Astrocyte (in vitro differentiated cells and primary cell): ENCODE measurements at regions not wholly inside any gene's neighbourhood (a gene's known extent, or its start where the extent isn't known, plus 50 kb on each side); places are given as distances from the start of the nearest gene placed in this dataset.

Experiments
- DNase-seq: peaks from one replicate; pipeline ENCODE4 v3.0.0-alpha.2; 2010; ENCODE audit warnings: low read depth
- FAIRE-seq: peaks from 2 replicates; lab custom pipeline; 2011; peaks lifted over from hg19 to GRCh38; lab: Jason Lieb, UNC
- H2AFZ ChIP-seq: 2 replicates; pipeline ENCODE4 v1.6.0; 2012; ENCODE audit warnings: low read depth, low read length, inconsistent platforms
- H3K27ac ChIP-seq: 2 replicates; pipeline ENCODE4 v1.5.1; 2011; ENCODE audit warnings: low read depth, low read length, inconsistent platforms
- H3K27me3 ChIP-seq: 2 replicates; pipeline ENCODE4 v1.6.0; 2011; ENCODE audit warnings: low read length, inconsistent platforms; ENCODE audit not compliant: insufficient read depth
- H3K36me3 ChIP-seq: 2 replicates; pipeline ENCODE4 v1.5.1; 2011; ENCODE audit warnings: low read length, inconsistent platforms; ENCODE audit not compliant: insufficient read depth
- H3K4me1 ChIP-seq: 2 replicates; pipeline ENCODE4 v1.5.1; 2011; ENCODE audit warnings: low read length, inconsistent platforms; ENCODE audit not compliant: insufficient read depth
- H3K4me2 ChIP-seq: 2 replicates; pipeline ENCODE4 v1.6.0; 2012; ENCODE audit warnings: low read length, inconsistent platforms
- H3K4me3 ChIP-seq: 2 replicates; pipeline ENCODE4 v1.5.1; 2011; ENCODE audit warnings: low read depth, mild to moderate bottlenecking, low read length, inconsistent platforms; ENCODE audit not compliant: insufficient read depth
- H3K79me2 ChIP-seq: 2 replicates; pipeline ENCODE4 v1.6.0; 2012; ENCODE audit warnings: mild to moderate bottlenecking, low read length, inconsistent platforms; ENCODE audit not compliant: insufficient read depth
- H3K9ac ChIP-seq: 2 replicates; pipeline ENCODE4 v1.6.0; 2012; ENCODE audit warnings: mild to moderate bottlenecking, low read length, inconsistent platforms
- H3K9me3 ChIP-seq: 2 replicates; pipeline ENCODE4 v1.5.1; 2012; ENCODE audit warnings: low read depth, mild to moderate bottlenecking, low read length, inconsistent platforms; ENCODE audit not compliant: insufficient read depth
- H4K20me1 ChIP-seq: 2 replicates; pipeline ENCODE4 v1.6.0; 2012; ENCODE audit warnings: low read length, inconsistent platforms; ENCODE audit not compliant: insufficient read depth
- H3K27ac Mint-ChIP-seq: one replicate; pipeline ENCODE4 v1.8.0; 2021; ENCODE audit warnings: mild to moderate bottlenecking, mixed read lengths; ENCODE audit not compliant: unreplicated experiment
- H3K27me3 Mint-ChIP-seq: one replicate; pipeline ENCODE4 v1.8.0; 2021; ENCODE audit warnings: low read depth, mixed read lengths; ENCODE audit not compliant: unreplicated experiment
- H3K36me3 Mint-ChIP-seq: one replicate; pipeline ENCODE4 v1.8.0; 2021; ENCODE audit warnings: low read depth, mixed read lengths; ENCODE audit not compliant: unreplicated experiment
- H3K4me1 Mint-ChIP-seq: one replicate; pipeline ENCODE4 v1.8.0; 2021; ENCODE audit warnings: low read depth, mixed read lengths; ENCODE audit not compliant: unreplicated experiment
- H3K4me3 Mint-ChIP-seq: one replicate; pipeline ENCODE4 v1.8.0; 2021; ENCODE audit warnings: mild to moderate bottlenecking, moderate library complexity, mixed read lengths; ENCODE audit not compliant: unreplicated experiment
- H3K9me3 Mint-ChIP-seq: one replicate; pipeline ENCODE4 v1.8.0; 2021; ENCODE audit warnings: mild to moderate bottlenecking, mixed read lengths; ENCODE audit not compliant: unreplicated experiment
- EZH2 ChIP-seq: IDR thresholded peaks from 2 replicates; pipeline ENCODE4 v1.6.1; 2012; ENCODE audit warnings: mild to moderate bottlenecking, low read length, inconsistent platforms; ENCODE audit not compliant: insufficient read depth
- TF ChIP-seq, protein P1 (sequence below): IDR thresholded peaks from 2 replicates; pipeline ENCODE4 v1.5.1; 2011; ENCODE audit warnings: low read depth, mild to moderate bottlenecking, inconsistent platforms, low read length, moderate library complexity; ENCODE audit not compliant: insufficient read depth

DNA sequence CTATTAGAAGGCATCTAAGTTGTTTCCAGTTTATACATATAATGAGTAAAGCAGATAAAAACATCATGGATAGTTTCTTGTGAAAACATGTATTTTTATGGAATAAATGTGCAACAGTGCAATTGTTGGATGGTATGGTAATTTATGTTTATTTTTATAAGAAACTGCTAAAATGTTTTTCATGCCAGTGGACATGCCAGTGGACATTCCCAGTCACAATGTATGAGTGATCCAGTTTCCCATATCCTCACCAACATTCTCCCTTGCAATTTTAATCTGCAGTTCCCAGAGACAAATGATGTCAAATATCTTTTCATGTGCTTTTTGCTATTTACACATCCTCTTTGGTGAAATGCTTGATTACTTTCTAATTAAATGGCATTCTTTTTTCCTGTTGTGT lies 818.6 kb downstream of the SUCLG1 start:
- no peaks in the 10 kb centered on the region for H3K79me2 ChIP-seq
- no peak overlapping the region for H3K4me2 ChIP-seq
- H3K9me3 Mint-ChIP-seq, result no peaks in the 10 kb centered on the region
- H3K4me1 Mint-ChIP-seq, result peaks cover 2% of the 10 kb centered on the region
- no peak overlapping the region for H3K9ac ChIP-seq
- H2AFZ ChIP-seq, result no peak overlapping the region
- H3K9me3 ChIP-seq, result no peaks in the 10 kb centered on the region
- H3K36me3 ChIP-seq, result no peaks in the 10 kb centered on the region
- no peaks in the 10 kb centered on the region for H3K27me3 ChIP-seq
- H3K27ac Mint-ChIP-seq, result no peak overlapping the region
- no peaks in the 10 kb centered on the region for H4K20me1 ChIP-seq
- FAIRE-seq (no peak), DNase-seq (no peak)
- H3K4me3 ChIP-seq, result no peak overlapping the region
- H3K27me3 Mint-ChIP-seq, result no peaks in the 10 kb centered on the region
- H3K4me1 ChIP-seq, result no peaks in the 10 kb centered on the region
- no peaks in the 10 kb centered on the region for H3K36me3 Mint-ChIP-seq
- no peak overlapping the region for H3K4me3 Mint-ChIP-seq
- TF ChIP-seq EZH2, result no peak
- TF ChIP-seq, protein P1, sequence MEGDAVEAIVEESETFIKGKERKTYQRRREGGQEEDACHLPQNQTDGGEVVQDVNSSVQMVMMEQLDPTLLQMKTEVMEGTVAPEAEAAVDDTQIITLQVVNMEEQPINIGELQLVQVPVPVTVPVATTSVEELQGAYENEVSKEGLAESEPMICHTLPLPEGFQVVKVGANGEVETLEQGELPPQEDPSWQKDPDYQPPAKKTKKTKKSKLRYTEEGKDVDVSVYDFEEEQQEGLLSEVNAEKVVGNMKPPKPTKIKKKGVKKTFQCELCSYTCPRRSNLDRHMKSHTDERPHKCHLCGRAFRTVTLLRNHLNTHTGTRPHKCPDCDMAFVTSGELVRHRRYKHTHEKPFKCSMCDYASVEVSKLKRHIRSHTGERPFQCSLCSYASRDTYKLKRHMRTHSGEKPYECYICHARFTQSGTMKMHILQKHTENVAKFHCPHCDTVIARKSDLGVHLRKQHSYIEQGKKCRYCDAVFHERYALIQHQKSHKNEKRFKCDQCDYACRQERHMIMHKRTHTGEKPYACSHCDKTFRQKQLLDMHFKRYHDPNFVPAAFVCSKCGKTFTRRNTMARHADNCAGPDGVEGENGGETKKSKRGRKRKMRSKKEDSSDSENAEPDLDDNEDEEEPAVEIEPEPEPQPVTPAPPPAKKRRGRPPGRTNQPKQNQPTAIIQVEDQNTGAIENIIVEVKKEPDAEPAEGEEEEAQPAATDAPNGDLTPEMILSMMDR, result no peak
- H3K27ac ChIP-seq, result no peak overlapping the region

DNA sequence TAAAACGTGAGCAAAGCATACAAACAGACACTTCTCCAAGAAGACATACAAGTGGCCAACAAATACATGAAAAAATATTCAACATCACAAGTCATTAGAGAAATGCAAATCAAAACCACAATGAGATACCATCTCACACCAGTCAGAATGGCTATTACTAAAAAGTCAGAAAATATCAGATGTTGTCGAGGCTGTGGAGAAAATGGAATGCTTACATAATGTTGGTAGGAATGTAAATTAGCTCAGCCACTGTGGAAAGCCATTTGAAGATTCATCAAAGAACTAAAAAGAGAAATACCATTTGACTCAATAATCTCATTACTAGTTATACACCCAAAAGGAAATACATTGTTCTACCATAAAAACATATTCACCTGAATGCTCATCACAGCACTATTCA lies 825.7 kb downstream of the SUCLG1 start:
- Mint-ChIP-seq H3K9me3 (no peaks in the 10 kb centered on the region), H3K27me3 (no peaks in the 10 kb centered on the region), H3K36me3 (no peaks in the 10 kb centered on the region), H3K4me3 (no peak overlapping the region), H3K4me1 (peaks cover 9% of the 10 kb centered on the region), H3K27ac (peak overlapping the region; percentile 2)
- Histone ChIP-seq H3K79me2 (no peaks in the 10 kb centered on the region), H2AFZ (no peak overlapping the region), H3K9me3 (no peaks in the 10 kb centered on the region), H4K20me1 (no peaks in the 10 kb centered on the region), H3K4me3 (no peak overlapping the region), H3K4me2 (no peak overlapping the region), H3K9ac (no peak overlapping the region), H3K27ac (no peak overlapping the region), H3K36me3 (no peaks in the 10 kb centered on the region), H3K4me1 (no peaks in the 10 kb centered on the region), H3K27me3 (no peaks in the 10 kb centered on the region)
- DNase-seq (peak; percentile 1), FAIRE-seq (no peak)
- TF ChIP-seq, protein P1, result no peak
- no peak for TF ChIP-seq EZH2

DNA sequence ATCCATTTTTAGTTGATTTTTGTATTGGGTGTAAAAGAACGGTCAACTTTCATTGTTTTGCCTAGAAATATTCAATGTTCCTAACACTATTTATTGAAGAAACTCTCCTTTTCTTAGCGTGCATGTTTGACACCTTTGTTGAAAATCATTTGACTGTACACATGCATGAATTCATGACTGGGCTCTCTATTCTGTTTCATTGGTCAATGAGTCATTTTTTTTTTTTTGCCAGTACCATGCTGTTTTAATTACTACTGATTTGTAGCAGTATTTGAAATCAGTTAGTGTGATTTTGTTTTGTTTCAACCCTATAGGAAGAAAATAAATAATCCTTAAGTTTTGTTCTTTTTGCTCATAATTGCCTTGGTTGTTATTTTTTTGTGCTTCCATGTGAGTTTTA lies 828.7 kb downstream of the SUCLG1 start:
- H3K27me3 Mint-ChIP-seq, result no peaks in the 10 kb centered on the region
- H3K27me3 ChIP-seq, result no peaks in the 10 kb centered on the region
- no peaks in the 10 kb centered on the region for H3K4me1 ChIP-seq
- no peaks in the 10 kb centered on the region for H3K36me3 ChIP-seq
- peaks cover 7% of the 10 kb centered on the region for H3K4me1 Mint-ChIP-seq
- H3K27ac ChIP-seq, result no peak overlapping the region
- no peak overlapping the region for H3K27ac Mint-ChIP-seq
- DNase-seq, result no peak
- H3K9ac ChIP-seq, result no peak overlapping the region
- no peak overlapping the region for H3K4me3 Mint-ChIP-seq
- H3K36me3 Mint-ChIP-seq, result no peaks in the 10 kb centered on the region
- no peak for TF ChIP-seq EZH2
- TF ChIP-seq, protein P1, result no peak
- no peaks in the 10 kb centered on the region for H3K9me3 Mint-ChIP-seq
- no peak overlapping the region for H3K4me2 ChIP-seq
- H3K9me3 ChIP-seq, result no peaks in the 10 kb centered on the region
- no peak overlapping the region for H3K4me3 ChIP-seq
- no peaks in the 10 kb centered on the region for H3K79me2 ChIP-seq
- H4K20me1 ChIP-seq, result no peaks in the 10 kb centered on the region
- no peak for FAIRE-seq
- H2AFZ ChIP-seq, result no peak overlapping the region
